Mammary epithelial cell (primary cell): ENCODE measurements at regions not wholly inside any gene's neighbourhood (a gene's known extent, or its start where the extent isn't known, plus 50 kb on each side); places are given as distances from the start of the nearest gene placed in this dataset.

Experiments
- EZH2 ChIP-seq: IDR thresholded peaks from 2 replicates; pipeline ENCODE4 v1.6.1; 2012; ENCODE audit warnings: low read length, inconsistent platforms, borderline replicate concordance
- TF ChIP-seq, protein P1 (sequence below), 2 donors: IDR thresholded peaks in 1 of 2; conservative IDR thresholded peaks in 1 of 2; 2 replicates each; pipeline ENCODE4 v1.5.1; 2011 to 2012; ENCODE audit warnings: inconsistent platforms in 2 of 2, low read length in 2 of 2, mild to moderate bottlenecking in 2 of 2, control low read depth in 1 of 2, low read depth in 1 of 2; ENCODE audit not compliant: insufficient read depth in 1 of 2; ENCODE audit errors: extremely low read depth in 1 of 2

DNA sequence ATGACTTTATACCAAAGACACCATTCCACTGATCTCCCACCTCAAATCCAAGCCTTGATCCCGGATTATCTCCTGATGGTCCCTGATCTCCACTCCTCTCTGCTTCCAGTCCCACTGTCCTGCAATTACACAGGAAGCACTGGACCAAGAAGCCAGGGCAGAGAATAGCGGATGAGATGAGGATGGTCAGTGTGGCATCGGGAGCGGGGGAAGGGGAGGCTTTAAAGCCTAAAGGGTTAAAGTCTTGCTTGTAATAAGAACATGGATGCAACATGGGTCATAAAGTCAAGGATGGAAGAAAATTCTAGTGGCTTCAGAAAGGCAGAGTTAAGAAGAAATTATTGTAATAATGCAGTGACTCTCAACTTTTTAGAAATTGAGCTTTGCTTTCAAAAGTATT is 364.0 kb upstream of the DUSP10 start:
- TF ChIP-seq, protein P1, sequence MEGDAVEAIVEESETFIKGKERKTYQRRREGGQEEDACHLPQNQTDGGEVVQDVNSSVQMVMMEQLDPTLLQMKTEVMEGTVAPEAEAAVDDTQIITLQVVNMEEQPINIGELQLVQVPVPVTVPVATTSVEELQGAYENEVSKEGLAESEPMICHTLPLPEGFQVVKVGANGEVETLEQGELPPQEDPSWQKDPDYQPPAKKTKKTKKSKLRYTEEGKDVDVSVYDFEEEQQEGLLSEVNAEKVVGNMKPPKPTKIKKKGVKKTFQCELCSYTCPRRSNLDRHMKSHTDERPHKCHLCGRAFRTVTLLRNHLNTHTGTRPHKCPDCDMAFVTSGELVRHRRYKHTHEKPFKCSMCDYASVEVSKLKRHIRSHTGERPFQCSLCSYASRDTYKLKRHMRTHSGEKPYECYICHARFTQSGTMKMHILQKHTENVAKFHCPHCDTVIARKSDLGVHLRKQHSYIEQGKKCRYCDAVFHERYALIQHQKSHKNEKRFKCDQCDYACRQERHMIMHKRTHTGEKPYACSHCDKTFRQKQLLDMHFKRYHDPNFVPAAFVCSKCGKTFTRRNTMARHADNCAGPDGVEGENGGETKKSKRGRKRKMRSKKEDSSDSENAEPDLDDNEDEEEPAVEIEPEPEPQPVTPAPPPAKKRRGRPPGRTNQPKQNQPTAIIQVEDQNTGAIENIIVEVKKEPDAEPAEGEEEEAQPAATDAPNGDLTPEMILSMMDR (conservative IDR thresholded peaks at IDR 0.05 in 1 of 2, IDR thresholded peaks at IDR 0.05 in 1 of 2; ENCODE audit: extremely low read depth in 1 of 2, insufficient read depth in 1 of 2, low read depth in 1 of 2, low read length in 2 of 2): no peak
- no peak for TF ChIP-seq EZH2
